ENCODE measurements at regions not wholly inside any gene's neighbourhood (a gene's known extent, or its start where the extent isn't known, plus 50 kb on each side); places are given as distances from the start of the nearest gene placed in this dataset.

GRCh38 chr2:174654419-174654941, 56.9 kb upstream of the WIPF1 start:
- H3K36me3 ChIP-seq, result no peaks in the 10 kb centered on the region
- H3K27me3 ChIP-seq, result no peaks in the 10 kb centered on the region
- H3K4me1 ChIP-seq, result peaks cover 0 to 33% (median 27%) of the 10 kb centered on the region in 4 donors
- WGBS, 2 donors, result 89 to 96% methylated on average over 4 of the region's 4 CpGs
- DNase-seq, result no peak
- TF ChIP-seq POLR2A (IDR thresholded peaks at IDR 0.05) (no peak), POLR2AphosphoS5 (IDR thresholded peaks at IDR 0.05) (no peak), CTCF (IDR thresholded peaks at IDR 0.05) (no peak), EP300 (IDR thresholded peaks at IDR 0.05) (no peak)
- intact Hi-C loops (cut with DNase I), result no loop called here
- H3K27ac ChIP-seq, result peak overlapping the region in 1 of 4 donors; percentile 41
- no peak overlapping the region for H3K4me3 ChIP-seq
- no peaks in the 10 kb centered on the region for H3K9me3 ChIP-seq

GRCh38 chr2:174648896-174649295, 51.3 kb upstream of the WIPF1 start:
- Histone ChIP-seq H3K4me1 (peaks cover 0 to 2% (median 0%) of the 10 kb centered on the region in 4 donors), H3K27me3 (no peaks in the 10 kb centered on the region), H3K4me3 (no peak overlapping the region), H3K9me3 (peaks cover 0 to 5% (median 0%) of the 10 kb centered on the region in 4 donors), H3K36me3 (no peaks in the 10 kb centered on the region), H3K27ac (no peak overlapping the region)
- no peak for DNase-seq
- intact Hi-C loops (cut with DNase I), result no loop called here
- WGBS, 2 donors, result 95% methylated on average over 4 of the region's 4 CpGs
- no peak for TF ChIP-seq POLR2AphosphoS5 (IDR thresholded peaks at IDR 0.05)
- TF ChIP-seq CTCF (IDR thresholded peaks at IDR 0.05), result no peak
- TF ChIP-seq POLR2A (IDR thresholded peaks at IDR 0.05), result no peak
- no peak for TF ChIP-seq EP300 (IDR thresholded peaks at IDR 0.05)
